Thoracic aorta (tissue), 2 donors: ENCODE measurements at regions not wholly inside any gene's neighbourhood (a gene's known extent, or its start where the extent isn't known, plus 50 kb on each side); places are given as distances from the start of the nearest gene placed in this dataset.

Experiments used
- ATAC-seq: fragments of 150-250 bp; one replicate; pipeline ENCODE4 v1.8.0; 2017; ENCODE audit warnings: low read depth; ENCODE audit not compliant: insufficient number of reproducible peaks, low FRiP score
- DNase-seq: peaks from one replicate; pipeline ENCODE4 v3.0.0-alpha.2; 2020; ENCODE audit warnings: low spot score
- H3K27ac ChIP-seq, 2 donors: fragments of 200-600 bp; sonication (generic); 1 replicate in 1 of 2; 2 replicates in 1 of 2; pipeline ENCODE4 v1.5.1; 2016; ENCODE audit warnings: mild to moderate bottlenecking in 2 of 2, moderate library complexity in 2 of 2
- H3K27me3 ChIP-seq: fragments of 200-600 bp; sonication (generic); replicated peaks from 2 replicates; pipeline ENCODE4 v1.6.0; 2016; ENCODE audit warnings: mild to moderate bottlenecking; ENCODE audit not compliant: insufficient read depth
- H3K36me3 ChIP-seq: fragments of 200-600 bp; sonication (generic); one replicate; pipeline ENCODE4 v1.5.1; 2016
- H3K4me1 ChIP-seq, 2 donors: fragments of 200-600 bp; sonication (generic); 1 replicate in 1 of 2; 2 replicates in 1 of 2; pipeline versions ENCODE4 v1.5.1 to v1.6.0; 2016; ENCODE audit warnings: low read depth in 2 of 2, mild to moderate bottlenecking in 1 of 2; ENCODE audit not compliant: control insufficient read depth in 1 of 2
- H3K4me3 ChIP-seq: fragments of 200-600 bp; sonication (generic); 2 replicates; pipeline ENCODE4 v1.5.1; 2016; ENCODE audit warnings: mild to moderate bottlenecking
- H3K9me3 ChIP-seq: fragments of 200-600 bp; sonication (generic); 2 replicates; pipeline ENCODE4 v1.5.1; 2016
- CTCF ChIP-seq: fragments of 200-600 bp; sonication (generic); IDR thresholded peaks from one replicate; pipeline ENCODE4 v1.5.1; 2019; ENCODE audit warnings: antibody characterized with exemption

GRCh38 chr6:12369781-12370262, 79.7 kb downstream of the EDN1 start:
- H3K27ac ChIP-seq: no peak overlapping the region
- no peak for DNase-seq
- no peak for TF ChIP-seq CTCF
- H3K4me3 ChIP-seq: no peak overlapping the region
- peaks cover 11 to 24% of the 10 kb centered on the region in 2 donors for H3K4me1 ChIP-seq
- H3K36me3 ChIP-seq: no peaks in the 10 kb centered on the region
- no peak for ATAC-seq
- H3K9me3 ChIP-seq: no peaks in the 10 kb centered on the region
- no peaks in the 10 kb centered on the region for H3K27me3 ChIP-seq

GRCh38 chr6:12371151-12371550, 81.0 kb downstream of the EDN1 start:
- peak; percentile 25 for ATAC-seq
- TF ChIP-seq CTCF: no peak
- no peaks in the 10 kb centered on the region for H3K9me3 ChIP-seq
- H3K4me1 ChIP-seq: peaks cover 5 to 14% of the 10 kb centered on the region in 2 donors
- H3K27ac ChIP-seq: peak overlapping the region in 1 of 2 donors; percentile 34
- no peak for DNase-seq
- no peaks in the 10 kb centered on the region for H3K36me3 ChIP-seq
- no peaks in the 10 kb centered on the region for H3K27me3 ChIP-seq
- no peak overlapping the region for H3K4me3 ChIP-seq

GRCh38 chr6:12371641-12372146, 81.5 kb downstream of the EDN1 start:
- ATAC-seq: peak; percentile 5
- Histone ChIP-seq H3K4me3 (no peak overlapping the region), H3K27me3 (no peaks in the 10 kb centered on the region), H3K27ac (peak overlapping the region in 1 of 2 donors; percentile 34), H3K4me1 (peaks cover 5 to 13% of the 10 kb centered on the region in 2 donors), H3K36me3 (no peaks in the 10 kb centered on the region), H3K9me3 (no peaks in the 10 kb centered on the region)
- no peak for DNase-seq
- TF ChIP-seq CTCF: no peak

- no peak for TF ChIP-seq CTCF
- H3K9me3 ChIP-seq: no peaks in the 10 kb centered on the region
- peaks cover 15 to 24% of the 10 kb centered on the region in 2 donors for H3K4me1 ChIP-seq
- no peak overlapping the region for H3K4me3 ChIP-seq
- no peak for DNase-seq
- H3K36me3 ChIP-seq: no peaks in the 10 kb centered on the region
- no peak overlapping the region for H3K27ac ChIP-seq
- no peak for ATAC-seq
- no peaks in the 10 kb centered on the region for H3K27me3 ChIP-seq
Observed at GRCh38 chr6:12379181-12379580, 89.0 kb downstream of the EDN1 start.

- no peak for ATAC-seq
- Histone ChIP-seq H3K9me3 (no peaks in the 10 kb centered on the region), H3K27ac (no peak overlapping the region), H3K4me3 (no peak overlapping the region), H3K27me3 (no peaks in the 10 kb centered on the region), H3K36me3 (no peaks in the 10 kb centered on the region), H3K4me1 (peaks cover 29 to 40% of the 10 kb centered on the region in 2 donors)
- no peak for TF ChIP-seq CTCF
- no peak for DNase-seq
Observed at GRCh38 chr6:12381587-12381986, 91.4 kb downstream of the EDN1 start.
